Activated gamma-delta T cell treated with anti-CD3 and anti-CD28 coated beads, Interleukin-2, amount 50 U/mL, for 16 hours (primary cell): ENCODE measurements at regions not wholly inside any gene's neighbourhood (a gene's known extent, or its start where the extent isn't known, plus 50 kb on each side); places are given as distances from the start of the nearest gene placed in this dataset.
"Not testable (repeated sequence)": the region's sequence is repeated elsewhere in the genome, so short reads cannot be mapped to it uniquely, and the experiment has no call there.

ENCODE experiments used
- DNase-seq: peaks from one replicate; pipeline ENCODE4 v3.0.0-alpha.2; 2020; ENCODE audit warnings: low read depth

DNA sequence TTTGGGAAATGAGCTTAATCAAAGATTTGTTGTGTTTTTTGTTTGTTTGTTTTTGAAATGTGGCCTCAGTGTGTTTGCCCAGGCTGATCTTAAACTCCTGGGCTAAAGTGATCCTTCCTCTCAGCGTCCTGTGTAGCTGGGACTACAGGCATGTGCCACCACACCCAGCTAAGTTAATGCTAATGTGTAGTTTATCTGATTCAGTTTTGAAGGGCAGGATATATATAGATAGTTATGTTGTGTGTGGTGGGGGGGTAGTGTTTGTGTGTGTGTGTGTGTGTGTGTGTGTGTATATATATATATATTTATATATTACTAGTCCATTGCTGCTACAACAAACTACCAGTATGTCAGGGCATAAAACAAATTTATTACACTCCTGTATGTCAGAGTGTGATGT lies 108.1 kb upstream of the PTPN20 start:
- DNase-seq = not testable (repeated sequence)

DNA sequence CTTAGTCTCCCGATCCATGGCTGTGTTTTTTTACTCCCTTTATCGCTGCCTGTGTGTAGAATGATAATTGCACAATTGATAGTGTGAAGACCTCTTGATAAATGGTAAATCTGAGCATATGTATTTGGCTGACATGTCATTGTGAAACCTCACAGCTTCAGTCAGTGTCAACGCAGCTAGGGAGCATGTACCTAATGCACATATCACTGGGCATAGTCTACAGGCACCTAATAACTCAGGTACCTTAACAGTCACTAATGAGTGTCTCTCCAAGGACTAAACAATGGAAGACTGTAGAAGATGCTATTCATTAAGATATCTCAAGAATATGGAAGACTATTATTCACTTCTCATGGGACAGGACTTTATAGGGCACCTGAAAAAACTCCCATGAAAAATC lies 101.0 kb upstream of the PTPN20 start:
- DNase-seq = not testable (repeated sequence)

DNA sequence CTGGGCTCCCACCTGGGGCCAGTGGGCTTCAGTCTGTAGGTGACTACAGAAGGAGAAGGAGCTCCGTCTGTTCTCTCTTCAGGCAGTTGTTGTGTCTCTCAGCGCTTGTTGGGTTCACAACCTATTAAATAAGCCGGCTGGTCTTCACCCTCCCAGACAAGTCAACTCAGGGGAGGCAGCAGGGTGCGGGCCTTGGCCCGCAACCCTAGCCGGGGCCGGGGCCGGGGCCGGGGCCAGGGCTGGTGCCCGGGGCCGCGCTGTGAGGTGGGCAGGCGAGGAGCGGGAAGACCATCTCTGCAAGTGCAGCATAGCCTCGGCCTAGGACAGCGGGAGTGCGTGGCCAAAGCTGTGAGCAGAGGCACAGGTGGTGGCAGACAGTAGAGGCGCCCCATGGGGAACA lies 95.1 kb upstream of the PTPN20 start:
- not testable (repeated sequence) for DNase-seq

DNA sequence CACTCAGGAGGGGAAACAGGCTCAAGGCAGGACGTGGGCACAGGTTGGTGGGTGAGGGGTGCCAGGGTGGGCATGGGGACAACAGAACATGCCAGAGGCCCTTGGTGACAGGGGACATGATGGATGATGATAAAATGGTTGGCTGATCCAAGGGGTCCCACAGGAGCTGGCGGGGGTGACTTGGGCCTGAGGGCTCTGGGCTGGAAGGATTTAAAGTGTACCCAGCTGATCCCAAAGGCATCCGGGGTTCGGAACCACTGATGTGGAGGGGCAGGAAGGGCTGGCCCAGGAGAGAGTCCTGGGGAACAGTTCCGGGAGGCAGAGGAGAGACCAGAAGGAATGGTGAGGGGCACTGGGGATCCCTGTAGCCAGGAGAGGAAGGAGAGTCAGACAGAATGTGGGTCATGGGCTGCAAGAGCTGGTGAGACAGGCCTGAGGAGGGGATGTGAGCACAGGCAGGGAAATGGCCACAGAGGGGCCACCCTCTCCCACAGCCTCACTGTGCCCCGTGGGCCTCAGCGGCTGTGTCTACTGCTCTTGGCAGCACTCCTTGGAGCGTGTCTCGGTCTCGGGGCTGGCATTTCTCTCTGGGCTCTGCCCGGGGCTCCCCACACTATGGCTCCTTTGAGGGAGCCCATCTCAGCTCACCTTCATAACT lies 70.7 kb upstream of the PTPN20 start:
- DNase-seq = not testable (repeated sequence)

DNA sequence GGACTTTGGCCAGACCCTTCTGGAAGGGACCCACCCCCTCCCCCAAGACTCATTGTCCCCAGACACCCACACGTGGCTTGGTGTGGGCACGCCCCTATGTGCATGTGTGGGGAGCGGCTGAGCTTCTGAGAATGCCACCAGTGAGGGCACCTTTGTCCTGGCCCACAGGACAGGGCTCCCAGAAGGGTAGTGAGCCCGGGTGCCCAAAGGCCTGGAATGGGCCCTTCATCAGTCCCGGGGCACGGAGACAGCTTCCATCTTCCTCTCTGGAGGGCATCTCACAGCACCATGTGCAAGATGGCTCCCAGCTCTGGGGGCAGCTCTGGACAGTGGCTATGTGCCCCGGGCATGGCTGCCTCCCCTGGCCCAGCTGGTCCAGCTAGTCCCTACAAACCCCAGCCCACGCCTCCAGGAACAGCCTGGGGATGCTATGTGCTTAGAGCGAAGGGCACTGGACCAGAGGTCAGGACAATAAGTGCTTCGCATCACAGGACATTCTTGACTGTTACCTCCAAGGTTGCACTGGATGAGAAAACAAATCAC lies 70.1 kb upstream of the PTPN20 start:
- not testable (repeated sequence) for DNase-seq

DNA sequence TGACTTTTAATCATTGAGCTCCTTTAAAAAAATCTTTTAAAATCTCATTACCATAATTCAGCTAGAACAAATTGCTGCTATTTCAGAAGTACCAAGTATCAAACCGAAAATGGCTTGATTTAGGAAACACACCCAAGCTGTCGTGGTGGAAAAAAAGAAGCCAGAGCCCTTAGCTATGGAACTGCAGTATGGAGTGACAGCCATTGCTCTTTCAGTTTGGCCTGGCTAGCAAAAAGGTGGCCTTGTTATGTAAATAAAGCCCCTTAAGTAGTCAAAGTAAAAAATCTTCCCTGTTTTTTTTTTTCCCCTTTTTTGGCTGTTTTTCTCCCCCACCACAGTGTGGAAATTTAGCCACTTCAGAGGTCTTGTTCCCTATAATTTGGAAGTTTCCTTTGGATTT lies 66.0 kb upstream of the PTPN20 start:
- DNase-seq = not testable (repeated sequence)

DNA sequence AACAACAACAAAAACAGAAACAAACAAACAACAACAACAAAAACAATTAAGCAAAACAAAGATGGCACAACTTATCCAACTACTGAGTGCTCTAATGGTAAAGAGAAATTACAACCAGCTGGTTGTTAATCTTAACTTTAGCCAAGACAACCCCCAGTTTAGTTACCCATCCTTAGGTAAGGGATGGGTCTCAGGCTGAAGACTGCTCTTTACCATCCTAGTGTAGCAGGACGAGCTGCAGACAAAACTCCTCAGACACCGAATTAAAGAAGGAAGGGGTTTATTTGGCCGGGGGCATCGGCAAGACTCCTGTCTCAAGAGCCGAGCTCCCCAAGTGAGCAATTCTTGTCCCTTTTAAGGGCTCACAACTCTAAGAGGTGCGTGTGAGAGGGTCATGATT lies 65.6 kb upstream of the PTPN20 start:
- not testable (repeated sequence) for DNase-seq

DNA sequence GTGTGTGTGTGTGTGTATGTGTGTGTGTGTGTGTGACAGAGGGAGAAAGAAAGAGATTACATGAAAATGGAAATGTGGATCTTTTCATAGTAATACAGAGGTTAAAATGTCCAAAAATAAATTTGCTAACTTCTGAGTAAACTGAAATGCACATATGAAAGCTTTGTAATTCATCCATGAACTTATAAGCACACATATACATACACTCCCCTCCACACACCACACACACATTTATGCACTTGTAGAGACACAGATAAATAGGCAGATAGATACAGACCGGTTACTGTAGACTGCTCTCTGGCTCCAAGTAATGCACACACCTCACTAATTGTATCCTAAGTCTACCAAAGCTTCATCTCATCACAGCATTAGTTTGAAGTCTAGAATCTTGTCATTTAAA lies 50.5 kb upstream of the PTPN20 start:
- DNase-seq = not testable (repeated sequence)
